ENCODE measurements at regions not wholly inside any gene's neighbourhood (a gene's known extent, or its start where the extent isn't known, plus 50 kb on each side); places are given as distances from the start of the nearest gene placed in this dataset.

- no peaks in the 10 kb centered on the region for H3K36me3 Mint-ChIP-seq (ENCODE audit: low read depth)
- H3K27ac Mint-ChIP-seq, result no peak overlapping the region
- no peaks in the 10 kb centered on the region for H3K4me1 Mint-ChIP-seq (ENCODE audit: low read depth)
- DNase-seq (ENCODE audit: low spot score), result no peak
- H3K4me3 Mint-ChIP-seq, result no peak overlapping the region
- H3K9me3 Mint-ChIP-seq, result no peaks in the 10 kb centered on the region
- no peaks in the 10 kb centered on the region for H3K27me3 Mint-ChIP-seq (ENCODE audit: insufficient read depth)
- intact Hi-C loops (cut with micrococcal nuclease), result no loop called here
Observed at GRCh38 chr5:153403470-153403869, 87.0 kb upstream of the GRIA1 start.

- no peaks in the 10 kb centered on the region for H3K4me1 Mint-ChIP-seq (ENCODE audit: low read depth)
- H3K27me3 Mint-ChIP-seq (ENCODE audit: insufficient read depth), result no peaks in the 10 kb centered on the region
- no peaks in the 10 kb centered on the region for H3K9me3 Mint-ChIP-seq
- H3K36me3 Mint-ChIP-seq (ENCODE audit: low read depth), result no peaks in the 10 kb centered on the region
- H3K27ac Mint-ChIP-seq, result no peak overlapping the region
- intact Hi-C loops (cut with micrococcal nuclease), result no loop called here
- DNase-seq (ENCODE audit: low spot score), result no peak
- no peak overlapping the region for H3K4me3 Mint-ChIP-seq
Observed at GRCh38 chr5:153404747-153405146, 85.7 kb upstream of the GRIA1 start.

- Mint-ChIP-seq H3K4me3 (no peak overlapping the region), H3K9me3 (no peaks in the 10 kb centered on the region)
- intact Hi-C loops (cut with micrococcal nuclease), result no loop called here
Observed at GRCh38 chr5:153421676-153422075, 68.8 kb upstream of the GRIA1 start.

GRCh38 chr5:153425914-153426313 is 64.6 kb upstream of the GRIA1 start:
- Mint-ChIP-seq H3K4me3 (no peak overlapping the region), H3K27me3 (ENCODE audit: insufficient read depth) (no peaks in the 10 kb centered on the region), H3K27ac (no peak overlapping the region), H3K4me1 (ENCODE audit: low read depth) (no peaks in the 10 kb centered on the region), H3K36me3 (ENCODE audit: low read depth) (no peaks in the 10 kb centered on the region), H3K9me3 (no peaks in the 10 kb centered on the region)
- intact Hi-C loops (cut with micrococcal nuclease), result no loop called here
- DNase-seq (ENCODE audit: low spot score), result no peak

More at GRCh38 chr5:153421676-153422075, 68.8 kb upstream of the GRIA1 start:
- no peaks in the 10 kb centered on the region for H3K4me1 Mint-ChIP-seq (ENCODE audit: low read depth)
- DNase-seq (ENCODE audit: low spot score), result no peak
- no peak overlapping the region for H3K27ac Mint-ChIP-seq
- no peaks in the 10 kb centered on the region for H3K27me3 Mint-ChIP-seq (ENCODE audit: insufficient read depth)
- H3K36me3 Mint-ChIP-seq (ENCODE audit: low read depth), result no peaks in the 10 kb centered on the region

GRCh38 chr5:153429761-153430380 is 60.6 kb upstream of the GRIA1 start:
- DNase-seq (ENCODE audit: low spot score), result no peak
- H3K9me3 Mint-ChIP-seq, result no peaks in the 10 kb centered on the region
- H3K36me3 Mint-ChIP-seq (ENCODE audit: low read depth), result no peaks in the 10 kb centered on the region
- intact Hi-C loops (cut with micrococcal nuclease), result no loop called here
- no peaks in the 10 kb centered on the region for H3K27me3 Mint-ChIP-seq (ENCODE audit: insufficient read depth)
- no peak overlapping the region for H3K4me3 Mint-ChIP-seq
- no peaks in the 10 kb centered on the region for H3K4me1 Mint-ChIP-seq (ENCODE audit: low read depth)
- no peak overlapping the region for H3K27ac Mint-ChIP-seq

- H3K36me3 Mint-ChIP-seq (ENCODE audit: low read depth), result no peaks in the 10 kb centered on the region
- intact Hi-C loops (cut with micrococcal nuclease), result no loop called here
- no peaks in the 10 kb centered on the region for H3K4me1 Mint-ChIP-seq (ENCODE audit: low read depth)
- no peak overlapping the region for H3K4me3 Mint-ChIP-seq
- no peak overlapping the region for H3K27ac Mint-ChIP-seq
- DNase-seq (ENCODE audit: low spot score), result no peak
- H3K27me3 Mint-ChIP-seq (ENCODE audit: insufficient read depth), result no peaks in the 10 kb centered on the region
- H3K9me3 Mint-ChIP-seq, result no peaks in the 10 kb centered on the region
Observed at GRCh38 chr5:153432583-153432982, 57.9 kb upstream of the GRIA1 start.

- no peak overlapping the region for H3K4me3 Mint-ChIP-seq
- intact Hi-C loops (cut with micrococcal nuclease), result no loop called here
- H3K9me3 Mint-ChIP-seq, result no peaks in the 10 kb centered on the region
Observed at GRCh38 chr5:153437251-153437650, 53.2 kb upstream of the GRIA1 start.

GRCh38 chr5:153439130-153439529 is 51.3 kb upstream of the GRIA1 start:
- Mint-ChIP-seq H3K4me1 (ENCODE audit: low read depth) (no peaks in the 10 kb centered on the region), H3K27ac (no peak overlapping the region)

More at GRCh38 chr5:153437251-153437650, 53.2 kb upstream of the GRIA1 start:
- no peaks in the 10 kb centered on the region for H3K36me3 Mint-ChIP-seq (ENCODE audit: low read depth)
- no peak for DNase-seq (ENCODE audit: low spot score)
- no peaks in the 10 kb centered on the region for H3K4me1 Mint-ChIP-seq (ENCODE audit: low read depth)
- H3K27me3 Mint-ChIP-seq (ENCODE audit: insufficient read depth), result no peaks in the 10 kb centered on the region
- H3K27ac Mint-ChIP-seq, result no peak overlapping the region

More at GRCh38 chr5:153439130-153439529, 51.3 kb upstream of the GRIA1 start:
- DNase-seq (ENCODE audit: low spot score), result no peak
- no peaks in the 10 kb centered on the region for H3K9me3 Mint-ChIP-seq
- H3K27me3 Mint-ChIP-seq (ENCODE audit: insufficient read depth), result no peaks in the 10 kb centered on the region
- intact Hi-C loops (cut with micrococcal nuclease), result no loop called here
- H3K4me3 Mint-ChIP-seq, result no peak overlapping the region
- H3K36me3 Mint-ChIP-seq (ENCODE audit: low read depth), result no peaks in the 10 kb centered on the region
